ENCODE measurements at regions not wholly inside any gene's neighbourhood (a gene's known extent, or its start where the extent isn't known, plus 50 kb on each side); places are given as distances from the start of the nearest gene placed in this dataset.
"Not testable (repeated sequence)": the region's sequence is repeated elsewhere in the genome, so short reads cannot be mapped to it uniquely, and the experiment has no call there.

DNA sequence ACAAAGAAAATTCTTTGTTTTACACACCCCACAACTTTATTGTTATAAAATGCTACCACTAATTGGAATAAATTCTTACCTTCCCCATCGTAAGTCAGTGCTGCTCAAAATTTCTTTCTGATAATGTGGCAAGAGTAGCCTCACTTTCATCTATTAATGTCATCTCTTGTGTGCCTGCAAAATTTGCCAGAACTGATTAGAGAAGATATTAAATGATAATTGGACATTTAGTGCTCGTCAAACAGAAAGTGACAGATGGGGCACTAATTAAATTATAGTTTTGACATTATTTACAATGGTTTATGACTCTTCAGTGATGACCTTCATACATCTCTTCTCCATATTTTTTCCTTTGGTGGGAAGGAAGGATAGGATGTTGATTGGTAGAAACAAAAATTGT lies 690.9 kb downstream of the NXPH1 start:
- H3K9me3 ChIP-seq (replicated peaks) = no peaks in the 10 kb centered on the region
- intact Hi-C loops (cut with micrococcal nuclease) = no loop called here
- H3K27me3 ChIP-seq (ENCODE audit: low read depth) = no peaks in the 10 kb centered on the region

GRCh38 chr7:9125246-9125645 lies 691.8 kb downstream of the NXPH1 start:
- intact Hi-C loops (cut with micrococcal nuclease) = no loop called here
- no peak for DNase-seq
- Histone ChIP-seq H3K9me3 (replicated peaks) (no peaks in the 10 kb centered on the region), H3K4me1 (no peaks in the 10 kb centered on the region), H3K4me3 (no peak overlapping the region), H3K27ac (replicated peaks) (no peak overlapping the region), H3K27me3 (ENCODE audit: low read depth) (no peaks in the 10 kb centered on the region), H3K36me3 (no peaks in the 10 kb centered on the region)
- TF ChIP-seq, protein P1, sequence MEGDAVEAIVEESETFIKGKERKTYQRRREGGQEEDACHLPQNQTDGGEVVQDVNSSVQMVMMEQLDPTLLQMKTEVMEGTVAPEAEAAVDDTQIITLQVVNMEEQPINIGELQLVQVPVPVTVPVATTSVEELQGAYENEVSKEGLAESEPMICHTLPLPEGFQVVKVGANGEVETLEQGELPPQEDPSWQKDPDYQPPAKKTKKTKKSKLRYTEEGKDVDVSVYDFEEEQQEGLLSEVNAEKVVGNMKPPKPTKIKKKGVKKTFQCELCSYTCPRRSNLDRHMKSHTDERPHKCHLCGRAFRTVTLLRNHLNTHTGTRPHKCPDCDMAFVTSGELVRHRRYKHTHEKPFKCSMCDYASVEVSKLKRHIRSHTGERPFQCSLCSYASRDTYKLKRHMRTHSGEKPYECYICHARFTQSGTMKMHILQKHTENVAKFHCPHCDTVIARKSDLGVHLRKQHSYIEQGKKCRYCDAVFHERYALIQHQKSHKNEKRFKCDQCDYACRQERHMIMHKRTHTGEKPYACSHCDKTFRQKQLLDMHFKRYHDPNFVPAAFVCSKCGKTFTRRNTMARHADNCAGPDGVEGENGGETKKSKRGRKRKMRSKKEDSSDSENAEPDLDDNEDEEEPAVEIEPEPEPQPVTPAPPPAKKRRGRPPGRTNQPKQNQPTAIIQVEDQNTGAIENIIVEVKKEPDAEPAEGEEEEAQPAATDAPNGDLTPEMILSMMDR (IDR thresholded peaks at IDR 0.05; ENCODE audit: borderline replicate concordance) = no peak

More for the DNA sequence above, 690.9 kb downstream of the NXPH1 start:
- DNase-seq = no peak
- Histone ChIP-seq H3K4me1 (no peaks in the 10 kb centered on the region), H3K4me3 (no peak overlapping the region), H3K36me3 (no peaks in the 10 kb centered on the region), H3K27ac (replicated peaks) (no peak overlapping the region)
- TF ChIP-seq, protein P1 (IDR thresholded peaks at IDR 0.05; ENCODE audit: borderline replicate concordance) = no peak

GRCh38 chr7:9127901-9128300 lies 694.5 kb downstream of the NXPH1 start:
- Histone ChIP-seq H3K36me3 (no peaks in the 10 kb centered on the region), H3K4me1 (no peaks in the 10 kb centered on the region), H3K9me3 (replicated peaks) (no peaks in the 10 kb centered on the region), H3K27ac (replicated peaks) (no peak overlapping the region), H3K4me3 (no peak overlapping the region), H3K27me3 (ENCODE audit: low read depth) (no peaks in the 10 kb centered on the region)
- intact Hi-C loops (cut with micrococcal nuclease) = no loop called here
- DNase-seq = no peak
- TF ChIP-seq, protein P1 (IDR thresholded peaks at IDR 0.05; ENCODE audit: borderline replicate concordance) = no peak

DNA sequence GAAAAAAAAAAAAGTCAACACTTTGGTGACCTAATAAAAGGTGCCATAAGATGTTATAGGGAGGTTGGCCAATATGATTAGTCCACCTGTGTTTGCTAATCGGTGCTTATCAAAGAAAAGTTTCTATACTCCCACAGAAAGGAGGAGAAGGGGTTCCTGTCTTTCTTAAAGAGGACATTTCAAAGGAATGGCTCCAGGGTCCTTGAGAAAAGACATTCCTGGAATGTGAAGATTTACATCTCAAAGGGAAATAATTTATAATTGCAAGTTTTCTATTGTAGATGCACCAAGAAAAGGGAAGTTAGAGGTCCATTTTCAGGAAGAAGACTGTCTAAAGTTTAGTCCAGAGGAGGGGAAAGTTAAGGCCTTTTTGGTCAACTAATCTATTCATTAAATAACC lies 715.3 kb downstream of the NXPH1 start:
- Histone ChIP-seq H3K9me3 (replicated peaks) (peaks cover 13% of the 10 kb centered on the region), H3K27ac (replicated peaks) (no peak overlapping the region), H3K27me3 (ENCODE audit: low read depth) (no peaks in the 10 kb centered on the region), H3K4me3 (no peak overlapping the region), H3K36me3 (no peaks in the 10 kb centered on the region), H3K4me1 (no peaks in the 10 kb centered on the region)
- TF ChIP-seq, protein P1 (IDR thresholded peaks at IDR 0.05; ENCODE audit: borderline replicate concordance) = no peak
- no peak for DNase-seq
- intact Hi-C loops (cut with micrococcal nuclease) = no loop called here

DNA sequence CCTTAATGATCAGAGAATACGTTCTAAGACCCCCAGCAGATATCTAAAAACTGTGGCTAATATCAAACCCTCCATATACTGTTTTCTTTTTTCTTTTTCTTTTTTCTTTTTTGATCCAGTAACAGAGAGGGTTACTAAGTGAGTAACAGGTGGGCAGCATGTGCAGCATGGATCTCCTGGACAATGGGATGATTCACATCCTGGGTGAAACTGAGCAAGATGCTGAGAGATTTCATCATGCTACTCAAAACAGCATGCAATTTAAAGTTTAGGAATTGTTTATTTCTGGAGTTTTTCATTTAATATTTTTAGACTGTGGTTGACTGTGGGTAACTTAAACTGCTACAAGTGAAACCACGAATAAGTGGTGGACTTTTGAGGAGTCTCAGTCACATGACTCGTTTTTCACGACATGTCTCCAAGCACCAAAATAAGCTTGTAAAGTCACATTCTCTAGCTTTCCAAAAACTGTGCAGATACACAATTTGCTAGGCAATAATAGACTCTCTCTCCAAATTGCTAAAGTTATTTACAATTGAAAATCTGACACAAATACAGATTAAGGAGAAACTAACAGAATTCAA lies 716.2 kb downstream of the NXPH1 start:
- Histone ChIP-seq H3K36me3 (no peaks in the 10 kb centered on the region), H3K4me1 (no peaks in the 10 kb centered on the region), H3K27me3 (ENCODE audit: low read depth) (no peaks in the 10 kb centered on the region), H3K27ac (replicated peaks) (no peak overlapping the region), H3K9me3 (replicated peaks) (peaks cover 13% of the 10 kb centered on the region), H3K4me3 (no peak overlapping the region)
- TF ChIP-seq, protein P1 (IDR thresholded peaks at IDR 0.05; ENCODE audit: borderline replicate concordance) = no peak
- intact Hi-C loops (cut with micrococcal nuclease) = no loop called here
- DNase-seq = no peak

- H3K9me3 ChIP-seq (replicated peaks) = peaks cover 27% of the 10 kb centered on the region
- H3K36me3 ChIP-seq; H3K27me3 ChIP-seq (ENCODE audit: low read depth); H3K4me1 ChIP-seq; intact Hi-C loops (cut with micrococcal nuclease); DNase-seq; H3K4me3 ChIP-seq; H3K27ac ChIP-seq (replicated peaks): not testable (repeated sequence)
Observed at GRCh38 chr7:9163691-9164090, 730.3 kb downstream of the NXPH1 start.

Measured in left ventricle myocardium inferior (tissue), 1 donor.